ENCODE measurements at regions not wholly inside any gene's neighbourhood (a gene's known extent, or its start where the extent isn't known, plus 50 kb on each side); places are given as distances from the start of the nearest gene placed in this dataset.

GRCh38 chr10:118971876-118972275, 57.6 kb upstream of the NANOS1 start:
- TF ChIP-seq CTCF (IDR thresholded peaks at IDR 0.05) (no peak), POLR2A (IDR thresholded peaks at IDR 0.05) (no peak)
